IPS DF 19.7 (cell line): ENCODE measurements at regions not wholly inside any gene's neighbourhood (a gene's known extent, or its start where the extent isn't known, plus 50 kb on each side); places are given as distances from the start of the nearest gene placed in this dataset.
"Not testable (repeated sequence)": the region's sequence is repeated elsewhere in the genome, so short reads cannot be mapped to it uniquely, and the experiment has no call there.

Experiments
- DNase-seq: peaks from one replicate; pipeline ENCODE4 v3.0.0-alpha.2; 2013; ENCODE audit warnings: low read depth, low spot score

DNA sequence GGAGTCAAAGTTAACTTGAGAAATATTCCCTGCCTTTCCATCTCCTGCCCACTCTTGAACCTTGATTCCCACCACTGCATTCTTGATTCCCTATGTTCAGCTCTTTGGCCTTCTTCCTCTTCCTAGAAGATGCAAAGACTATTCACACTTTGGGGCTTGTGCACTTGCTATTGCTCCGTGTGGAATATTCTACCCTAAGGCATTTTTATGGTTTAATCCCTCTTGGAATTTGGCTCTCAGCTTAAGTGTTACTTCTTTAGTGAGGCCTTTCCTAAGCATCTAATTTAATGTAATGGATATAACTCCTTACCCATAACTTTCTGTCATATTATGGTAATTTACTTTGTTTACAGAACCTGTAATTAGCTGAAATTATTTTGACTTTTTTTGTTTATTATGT is 318.9 kb upstream of the COL8A1 start:
- no peak for DNase-seq

DNA sequence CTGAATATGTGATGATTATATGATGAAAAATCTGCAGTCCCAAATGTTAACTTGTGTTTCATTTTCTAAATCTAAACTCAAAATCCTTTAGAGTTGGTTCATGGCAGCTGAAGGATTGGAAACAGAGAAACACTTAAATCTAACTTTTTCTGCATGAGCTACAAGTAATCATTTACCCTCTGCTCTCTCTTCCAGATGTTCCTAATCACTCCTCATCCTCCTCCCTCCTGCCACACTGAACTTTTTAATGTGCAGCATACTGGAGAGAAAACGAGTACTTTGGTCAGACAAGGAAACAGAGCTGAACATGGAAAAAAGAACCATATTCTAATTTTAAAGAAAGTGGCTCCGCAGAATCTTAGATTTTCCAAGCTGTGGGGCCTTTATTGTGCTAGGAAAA is 321.2 kb upstream of the COL8A1 start:
- DNase-seq = no peak

DNA sequence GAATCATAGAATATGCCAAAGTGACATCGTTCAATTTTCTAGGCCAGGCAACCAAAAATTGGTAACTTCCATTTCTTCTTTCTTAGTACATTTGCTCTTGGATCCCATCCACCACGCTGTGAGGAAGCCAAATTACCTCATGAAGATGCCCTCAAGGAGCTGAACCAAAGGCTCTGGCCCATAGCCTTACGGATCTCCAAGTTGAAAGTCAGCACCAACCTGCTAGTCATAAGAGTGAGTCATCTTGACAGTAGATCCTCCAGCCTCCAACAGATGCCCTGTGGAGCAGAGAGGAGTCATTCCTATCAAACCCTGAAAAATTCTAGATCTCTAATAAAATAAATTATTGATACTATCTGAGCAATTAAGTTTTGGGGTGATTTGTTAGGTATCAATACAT is 322.5 kb upstream of the COL8A1 start:
- no peak for DNase-seq

DNA sequence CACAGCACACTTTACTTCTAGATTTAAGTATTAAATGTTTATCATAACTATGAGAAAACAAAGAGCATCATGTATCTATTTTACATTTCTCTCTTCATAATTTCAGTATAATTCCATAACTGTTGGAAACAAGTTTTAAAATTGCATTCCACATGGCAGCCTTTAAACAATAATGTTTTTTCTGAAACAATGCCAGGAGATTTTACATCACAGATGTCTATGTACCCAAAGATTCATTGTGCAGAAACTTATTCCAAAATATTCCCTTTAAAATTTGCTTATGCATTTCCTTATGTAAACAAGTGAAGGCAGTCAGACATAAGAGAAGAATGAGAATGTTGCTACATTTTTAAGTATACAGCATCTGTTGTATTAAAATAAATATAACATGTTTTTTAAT is 324.9 kb upstream of the COL8A1 start:
- DNase-seq = no peak

DNA sequence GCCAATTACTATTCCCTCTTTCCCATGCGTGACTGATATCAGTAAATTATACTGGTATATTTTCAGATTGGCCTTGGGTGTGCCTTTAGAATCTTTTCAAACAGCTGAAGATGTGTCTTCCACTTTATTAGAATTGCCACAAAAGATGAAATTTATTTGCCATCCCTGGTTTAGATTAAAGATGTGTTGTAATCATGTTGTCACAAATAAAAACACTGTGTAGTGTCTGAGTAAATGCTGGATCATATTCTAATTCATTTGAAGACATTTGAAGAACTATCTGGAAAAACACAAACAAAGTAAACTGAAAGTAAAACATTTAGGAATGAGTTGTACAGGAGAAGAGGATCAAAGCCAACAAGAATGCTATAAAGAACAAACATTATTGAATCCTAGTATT is 339.7 kb upstream of the COL8A1 start:
- DNase-seq = no peak

DNA sequence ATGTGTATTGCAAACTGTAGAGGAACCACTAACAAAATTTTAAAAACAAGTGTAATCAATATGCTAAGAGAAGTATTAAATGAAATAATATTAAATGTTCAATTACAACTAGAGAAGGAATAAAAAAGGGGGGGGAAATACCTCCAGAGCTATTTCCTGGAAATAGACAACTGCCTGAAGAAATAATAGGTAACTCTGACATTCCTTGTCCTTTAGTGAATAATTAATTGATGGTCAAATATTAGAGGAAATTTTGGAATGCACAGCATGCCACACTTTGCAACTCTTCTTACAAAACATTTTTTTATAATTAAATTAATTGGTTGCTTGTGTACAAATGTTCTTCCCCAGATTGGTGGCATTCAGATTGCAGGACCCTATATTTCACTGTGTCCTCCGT is 342.6 kb upstream of the COL8A1 start:
- DNase-seq = no peak

DNA sequence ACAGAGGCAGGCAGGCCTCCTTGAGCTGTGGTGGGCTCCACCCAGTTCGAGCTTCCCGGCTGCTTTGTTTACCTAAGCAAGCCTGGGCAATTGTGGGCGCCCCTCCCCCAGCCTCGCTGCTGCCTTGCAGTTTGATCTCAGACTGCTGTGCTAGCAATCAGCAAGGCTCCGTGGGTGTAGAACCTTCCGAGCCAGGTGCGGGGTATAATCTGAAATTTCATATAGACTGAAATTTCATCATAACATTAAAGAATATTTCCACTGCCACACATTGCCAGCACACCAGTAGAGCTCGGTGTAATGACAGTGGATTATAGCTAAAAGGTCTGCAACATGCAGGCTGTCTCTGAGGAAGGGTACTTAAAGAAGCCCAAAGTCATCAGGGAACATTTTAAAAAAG is 344.3 kb upstream of the COL8A1 start:
- not testable (repeated sequence) for DNase-seq

DNA sequence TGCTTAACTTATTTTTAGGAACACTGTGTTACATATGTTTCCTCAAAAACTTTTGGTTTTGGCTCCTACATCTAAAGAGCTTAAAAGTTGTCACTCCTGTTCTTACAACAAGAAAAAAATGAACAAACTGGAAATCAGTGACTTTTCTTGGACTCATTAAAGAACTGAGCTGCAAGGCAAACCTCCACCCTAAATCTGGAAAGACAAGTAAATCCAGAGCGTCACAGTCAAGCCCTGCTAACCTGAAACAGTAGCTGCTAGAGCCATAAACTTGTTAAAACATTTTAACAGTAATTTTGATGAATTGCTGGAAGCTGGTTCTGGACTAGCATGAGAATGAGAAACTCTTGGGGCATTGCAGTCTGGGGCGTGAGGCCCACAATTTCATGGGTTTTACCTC is 350.5 kb upstream of the COL8A1 start:
- DNase-seq = no peak

DNA sequence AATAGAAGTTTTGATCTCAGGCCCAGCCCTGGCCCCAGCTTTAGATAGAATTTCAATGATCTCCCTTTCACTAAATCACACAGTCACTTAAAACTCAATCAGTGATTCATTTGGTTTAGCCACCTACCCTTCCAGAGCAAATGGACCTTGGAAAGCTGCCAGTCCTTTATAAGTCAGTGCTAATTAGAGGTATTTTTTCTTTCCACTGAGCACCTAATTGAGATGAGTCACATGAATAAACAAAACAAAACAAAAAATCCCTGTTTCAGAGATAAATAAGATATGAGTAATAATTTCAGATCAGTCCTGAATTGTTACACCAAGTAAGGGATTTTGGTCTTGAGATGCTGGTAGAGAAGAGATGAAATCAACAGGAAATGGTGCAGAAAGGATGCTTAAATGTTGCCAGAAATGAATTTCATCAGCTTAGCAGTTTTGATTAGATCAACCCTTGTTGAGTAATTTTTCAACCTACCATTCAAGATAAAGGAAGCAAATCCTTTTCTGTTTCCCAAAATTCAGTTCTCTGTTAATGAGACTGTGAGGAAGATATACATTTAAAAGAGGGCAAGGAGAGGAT is 352.0 kb upstream of the COL8A1 start:
- no peak for DNase-seq

DNA sequence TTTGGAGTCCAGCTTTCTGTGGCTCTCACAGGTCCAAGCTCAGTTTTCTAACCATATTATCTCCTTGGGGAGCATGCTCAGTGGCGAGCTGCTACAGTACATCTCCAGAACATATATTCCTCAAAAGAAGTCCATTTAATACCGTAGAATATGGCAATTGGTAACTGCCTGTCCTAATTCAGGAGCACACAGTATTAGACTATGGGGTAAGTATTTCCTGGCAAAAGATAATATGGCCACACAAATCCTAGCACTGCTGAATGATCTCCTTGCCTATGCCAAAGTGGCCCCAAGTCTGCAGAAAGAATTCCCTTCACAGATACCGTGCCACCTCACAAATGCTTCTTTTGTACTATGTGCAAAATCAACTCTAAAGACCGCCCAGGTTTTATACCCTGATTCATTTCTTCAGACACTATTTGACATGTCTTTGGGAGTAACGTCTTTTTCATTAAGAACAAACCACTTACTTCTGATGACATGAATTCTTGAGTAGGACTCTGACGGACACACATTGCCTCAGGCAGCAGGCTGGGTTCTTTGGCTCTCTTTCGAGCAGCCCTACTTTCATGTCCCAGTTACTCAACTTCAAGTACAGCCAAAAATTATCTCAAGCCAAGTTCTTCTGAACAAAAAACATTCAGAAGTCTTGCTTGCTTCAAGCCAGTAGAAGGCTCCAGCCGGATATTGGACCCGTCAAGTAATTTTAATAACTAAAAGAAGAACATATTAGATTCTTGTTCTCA is 368.3 kb upstream of the DCBLD2 start:
- no peak for DNase-seq

DNA sequence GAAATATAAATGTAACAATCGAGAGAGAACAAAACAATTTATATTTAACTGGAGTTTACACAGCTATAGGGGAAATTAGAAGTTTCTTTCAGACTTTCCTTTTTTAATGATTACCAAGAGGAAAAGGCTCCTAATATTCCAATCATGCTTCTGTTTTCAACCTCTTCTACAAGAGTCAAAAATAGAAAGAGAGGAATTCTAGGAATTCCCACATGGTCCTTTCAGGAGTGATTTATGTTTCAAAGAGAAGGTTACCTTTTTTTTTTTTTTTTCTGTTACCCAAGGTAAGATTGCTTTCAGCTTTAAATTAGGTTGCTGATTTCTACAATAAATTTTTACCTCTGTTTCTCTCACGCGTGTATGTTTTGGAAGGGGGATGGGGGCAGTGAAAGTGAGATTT is 355.3 kb upstream of the DCBLD2 start:
- DNase-seq = no peak

DNA sequence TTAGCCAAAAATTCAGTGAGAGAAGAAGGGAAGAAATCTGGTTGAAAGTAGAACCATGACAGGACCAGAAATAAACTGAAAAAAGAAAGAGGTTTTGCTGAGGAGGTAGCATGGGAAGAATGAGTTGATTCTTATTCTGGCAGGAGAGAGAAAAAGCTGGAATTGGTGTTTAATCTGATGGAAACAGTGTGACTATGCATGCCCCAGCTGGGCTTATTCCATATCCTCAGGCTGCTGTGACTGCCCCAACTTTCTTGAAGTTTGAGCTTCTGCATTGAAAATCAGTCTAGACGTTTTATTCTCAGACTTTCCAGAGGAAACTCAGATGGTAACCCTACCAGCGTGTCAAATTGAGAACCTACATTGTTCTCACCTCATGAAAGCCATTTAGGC is 352.5 kb upstream of the DCBLD2 start:
- no peak for DNase-seq

DNA sequence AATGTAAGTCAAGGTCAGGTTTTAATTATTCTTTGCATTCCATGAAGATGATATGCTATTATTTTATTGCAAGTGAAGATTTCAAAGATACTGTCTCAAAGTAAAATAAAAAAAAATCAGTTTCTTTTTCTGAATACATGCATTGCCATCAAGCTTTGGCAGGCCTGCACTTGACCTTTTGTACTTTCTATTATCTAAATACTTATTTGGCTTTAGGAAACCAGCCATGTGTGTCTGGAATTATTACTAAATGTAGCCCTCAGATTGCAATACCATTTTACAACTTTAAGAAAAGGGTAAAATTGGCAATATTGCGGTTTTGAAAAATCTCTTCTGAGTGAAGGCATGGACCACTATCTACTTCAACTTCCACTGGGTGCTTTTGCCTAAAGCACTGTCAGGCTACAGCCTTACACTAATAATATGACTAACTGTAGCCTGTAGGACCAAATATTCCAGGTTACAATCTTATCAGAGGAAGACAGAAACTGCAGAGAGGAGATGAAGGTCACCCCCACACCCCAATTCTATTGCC is 349.4 kb upstream of the DCBLD2 start:
- DNase-seq = no peak

DNA sequence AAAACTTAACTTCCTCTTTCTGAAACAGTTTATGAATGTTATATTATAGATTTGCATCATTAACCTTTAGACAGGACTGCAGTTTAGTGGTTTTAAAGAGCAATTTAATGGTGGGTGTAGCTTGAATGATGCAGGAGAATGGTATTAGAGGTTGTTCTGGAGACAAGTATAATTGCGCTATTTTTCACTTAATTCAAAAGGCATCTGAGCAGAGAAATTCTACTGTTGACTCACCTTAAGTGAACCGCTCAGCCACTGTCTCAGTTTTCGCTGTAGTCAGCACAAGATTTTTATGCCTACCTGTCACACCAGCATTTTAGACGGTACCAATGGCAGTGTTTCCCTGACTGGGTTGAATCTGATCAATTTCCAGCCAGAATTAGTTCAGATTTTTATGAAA is 348.8 kb upstream of the DCBLD2 start:
- DNase-seq = no peak

DNA sequence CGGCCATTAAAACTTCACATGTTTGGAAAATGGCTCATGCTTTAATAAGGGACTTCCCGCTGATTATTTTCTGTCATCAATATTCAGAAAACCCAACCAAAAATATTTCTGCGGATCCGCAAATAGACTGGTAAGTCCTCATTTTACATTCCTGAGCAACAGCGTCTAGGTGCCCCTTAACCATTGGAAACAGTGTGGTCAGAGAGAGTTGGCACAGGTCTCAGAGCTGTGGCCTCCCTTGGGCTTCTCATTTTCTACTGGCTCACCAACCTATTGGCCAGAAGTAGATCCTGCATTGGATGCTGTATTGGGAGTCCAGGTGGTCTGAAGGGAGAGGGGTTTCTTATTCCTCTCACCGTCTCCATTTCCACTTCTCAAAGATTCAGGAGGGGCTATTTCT is 348.1 kb upstream of the DCBLD2 start:
- no peak for DNase-seq

DNA sequence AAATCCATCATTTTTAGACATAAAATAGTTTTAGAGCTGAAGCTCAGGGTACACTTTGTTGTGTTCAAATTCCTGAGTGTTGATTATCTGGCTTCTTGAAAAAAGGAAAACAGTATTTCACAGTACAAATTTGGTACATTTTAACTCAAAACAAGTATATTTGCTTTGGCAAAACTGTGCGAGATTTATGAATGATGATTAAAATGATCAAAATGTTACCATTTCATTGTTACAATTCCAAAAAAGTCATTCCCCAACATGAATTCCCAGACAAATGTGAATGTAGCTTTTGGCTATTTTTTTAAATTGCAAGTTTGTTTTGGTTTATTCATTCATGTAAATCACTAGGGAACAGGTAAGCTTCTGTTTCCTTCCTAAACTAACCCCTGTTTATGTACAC is 347.4 kb upstream of the DCBLD2 start:
- no peak for DNase-seq

DNA sequence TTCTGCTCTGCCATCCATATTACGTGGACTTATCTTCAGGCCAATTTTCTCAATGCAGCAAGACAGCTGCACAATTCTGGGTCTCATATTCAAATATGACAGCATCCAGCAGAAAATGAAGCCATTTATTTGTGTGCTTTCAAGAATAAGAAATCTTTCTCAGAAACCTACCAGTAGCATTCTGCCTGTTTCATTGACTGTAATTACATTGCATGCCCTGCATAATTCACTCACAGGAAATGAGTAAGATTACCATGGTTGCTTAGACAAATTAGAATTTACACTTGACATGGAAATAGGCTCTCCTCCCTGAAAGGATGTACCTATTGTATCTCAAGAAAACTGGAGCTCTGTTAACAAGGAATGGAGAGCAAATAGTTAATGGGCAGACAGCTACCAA is 346.6 kb upstream of the DCBLD2 start:
- DNase-seq = no peak

DNA sequence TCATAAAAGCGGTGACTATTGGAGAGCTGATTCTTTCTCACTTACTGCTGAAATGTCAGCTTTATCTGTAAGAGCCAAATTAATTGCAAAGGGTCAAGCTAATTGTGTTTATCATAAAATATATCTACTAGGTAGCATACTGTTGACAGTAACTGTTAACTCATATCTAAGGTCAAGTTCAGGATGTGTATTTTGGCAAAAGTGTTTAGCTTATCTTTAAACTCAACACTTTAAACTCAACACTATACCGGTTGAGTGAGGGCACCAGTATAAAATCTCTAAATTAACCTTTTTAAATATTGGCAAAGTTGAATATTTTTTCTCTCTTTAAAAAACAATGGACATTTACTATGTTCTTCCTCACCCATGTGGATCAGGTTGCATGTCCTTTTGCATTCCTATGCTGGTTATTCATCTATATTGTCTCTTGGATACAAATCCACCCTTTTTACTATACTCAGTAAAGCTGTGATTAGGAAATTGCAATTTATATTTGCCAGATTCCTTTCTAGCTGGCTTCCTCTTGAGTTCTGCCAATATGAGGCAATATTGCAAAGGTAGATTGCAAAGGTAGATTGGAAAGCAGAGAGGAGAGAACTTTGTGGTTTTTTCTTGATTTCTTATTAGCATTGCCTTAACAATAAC is 344.6 kb upstream of the DCBLD2 start:
- no peak for DNase-seq

DNA sequence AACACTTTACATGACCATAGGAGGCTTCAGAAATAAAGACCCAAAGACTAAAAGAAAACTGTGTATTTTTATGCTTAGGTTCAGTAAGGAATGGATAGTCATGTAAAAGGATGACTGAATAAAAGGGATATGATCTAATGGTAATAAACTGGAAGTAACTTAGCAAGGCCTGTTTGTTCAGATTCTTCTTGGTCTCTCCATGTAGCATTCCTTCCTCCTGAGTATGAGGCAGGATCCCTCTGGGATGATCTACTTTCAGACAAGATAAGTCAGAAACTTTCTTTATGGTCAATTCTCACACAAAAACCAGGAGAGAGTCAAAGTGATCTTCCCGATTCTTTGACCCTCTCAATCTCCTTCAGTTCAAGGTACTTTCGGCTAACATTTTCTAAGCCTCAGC is 340.8 kb upstream of the DCBLD2 start:
- DNase-seq = no peak

DNA sequence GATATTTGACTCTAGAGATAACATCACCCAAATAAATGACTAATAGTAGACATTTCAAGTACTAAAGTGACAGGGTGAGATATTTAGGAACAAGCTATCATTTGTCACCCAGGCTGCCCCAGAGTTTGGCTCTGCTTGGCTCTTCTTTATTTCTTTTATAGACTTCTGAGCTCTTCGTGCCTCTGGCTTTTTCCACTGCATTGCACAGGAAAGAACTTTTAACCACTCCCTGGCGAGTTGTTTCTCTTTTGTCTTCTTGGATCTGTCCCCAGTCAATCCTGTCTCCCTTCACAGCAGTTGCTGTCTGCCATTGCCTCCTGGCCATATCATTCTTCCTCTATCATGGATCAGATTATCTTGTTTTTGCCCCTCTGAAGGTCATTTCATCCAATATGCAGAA is 339.2 kb upstream of the DCBLD2 start:
- DNase-seq = no peak

DNA sequence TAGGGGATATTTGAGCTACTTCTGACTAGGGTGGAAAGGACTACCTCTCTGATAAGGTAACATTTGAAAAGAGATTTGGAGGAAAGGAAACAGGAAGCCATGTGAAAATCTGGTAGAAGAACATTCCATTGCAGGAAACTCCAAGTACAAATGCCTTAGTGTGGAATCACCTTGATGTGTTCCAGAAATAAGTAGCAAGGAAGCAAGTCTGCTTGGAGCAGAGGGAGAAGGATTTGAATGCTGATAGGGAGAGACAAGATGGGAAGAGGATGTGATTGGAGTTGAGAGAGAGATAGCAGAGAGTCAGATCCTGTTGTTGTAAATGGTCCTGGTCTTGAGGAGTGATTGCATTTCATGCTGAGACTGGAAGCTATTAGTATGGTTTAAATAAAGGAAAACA is 335.1 kb upstream of the DCBLD2 start:
- DNase-seq = no peak

DNA sequence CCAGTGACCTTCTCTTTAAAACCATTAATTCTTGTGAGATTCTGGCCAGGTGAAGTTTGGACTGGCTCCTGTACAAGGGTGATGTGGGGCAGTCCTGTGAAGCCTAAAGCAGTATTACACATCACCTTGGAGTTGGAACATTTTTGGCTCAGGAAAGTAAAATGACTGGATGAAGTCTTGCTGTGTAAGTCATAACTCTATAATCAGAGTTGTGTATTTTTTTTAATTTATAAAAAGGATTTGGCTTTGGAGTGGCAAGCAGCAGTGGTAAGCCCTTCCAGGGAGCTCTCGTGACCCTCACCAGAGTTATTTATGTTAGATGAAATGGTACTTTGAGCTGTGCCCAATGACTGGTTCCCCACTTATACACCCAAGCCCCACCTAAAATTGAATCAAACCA is 331.2 kb upstream of the DCBLD2 start:
- DNase-seq = no peak

DNA sequence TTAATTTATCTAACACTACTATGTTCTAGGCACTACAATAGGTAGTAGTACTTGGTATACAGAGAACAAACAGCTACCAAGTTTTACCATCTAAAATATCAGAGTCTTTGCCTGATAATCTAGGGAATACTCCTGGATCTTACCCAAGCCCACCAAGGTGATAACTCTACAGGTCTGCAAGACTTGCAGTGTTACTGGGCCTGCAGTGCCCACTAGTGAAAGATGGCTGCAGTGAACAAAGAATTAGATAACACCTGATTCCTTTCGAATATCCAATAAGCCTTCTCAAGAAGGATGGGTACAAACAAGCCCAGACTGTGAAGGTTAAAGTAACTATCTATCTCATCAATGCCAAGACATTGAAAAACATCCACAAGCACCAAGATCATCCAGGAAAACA is 317.0 kb upstream of the DCBLD2 start:
- DNase-seq = no peak
